HepG2 (cell line): ENCODE measurements at regions not wholly inside any gene's neighbourhood (a gene's known extent, or its start where the extent isn't known, plus 50 kb on each side); places are given as distances from the start of the nearest gene placed in this dataset.

ENCODE experiments used
- BCL6 ChIP-seq: IDR thresholded peaks from 2 replicates; pipeline ENCODE4 v1.6.1; 2016; ENCODE audit warnings: missing genetic modification reagents, missing compliant biosample characterization
- GPBP1L1 ChIP-seq: sonication (generic); formaldehyde crosslinking; IDR thresholded peaks from 2 replicates; pipeline ENCODE4 v1.5.0; 2020; ENCODE audit warnings: mild to moderate bottlenecking, missing genetic modification reagents
- HMGXB3 ChIP-seq: sonication (generic); formaldehyde crosslinking; IDR thresholded peaks from 2 replicates; pipeline ENCODE4 v1.4.0; 2020; ENCODE audit warnings: missing genetic modification reagents, borderline replicate concordance
- HNF1B ChIP-seq: sonication (generic); formaldehyde crosslinking; IDR thresholded peaks from 2 replicates; pipeline ENCODE4 v1.5.1; 2020; ENCODE audit warnings: mild to moderate bottlenecking, moderate library complexity, missing genetic modification reagents
- POLR2G ChIP-seq: fragments of 200-400 bp; formaldehyde crosslinking; IDR thresholded peaks from 2 replicates; pipeline ENCODE4 v1.6.1; 2018; ENCODE audit warnings: mild to moderate bottlenecking, low read depth, low read length, moderate library complexity
- RARA ChIP-seq: IDR thresholded peaks from 2 replicates; pipeline ENCODE4 v1.6.1; 2016; ENCODE audit warnings: missing genetic modification reagents, missing compliant biosample characterization
- SIX4 ChIP-seq: sonication (generic); formaldehyde crosslinking; IDR thresholded peaks from 2 replicates; pipeline ENCODE4 v1.4.0; 2020; ENCODE audit warnings: missing genetic modification reagents
- TFAP4 ChIP-seq: sonication (generic); IDR thresholded peaks from 2 replicates; pipeline ENCODE4 v1.6.1; 2016; ENCODE audit warnings: low read depth, borderline replicate concordance
- ZNF512 ChIP-seq: sonication (generic); formaldehyde crosslinking; IDR thresholded peaks from 2 replicates; pipeline ENCODE4 v1.4.0; 2020; ENCODE audit warnings: mild to moderate bottlenecking, missing genetic modification reagents

GRCh38 chr5:109997161-109997560 lies 307.4 kb downstream of the MAN2A1 start (continued):
- no peak for TF ChIP-seq HMGXB3
- no peak for TF ChIP-seq SIX4
- no peak for TF ChIP-seq RARA
- no peak for TF ChIP-seq TFAP4
- no peak for TF ChIP-seq HNF1B
- no peak for TF ChIP-seq ZNF512 (CRISPR knock-in tag)
- TF ChIP-seq GPBP1L1 = no peak
- no peak for TF ChIP-seq POLR2G
- TF ChIP-seq BCL6 = no peak
